K562 (cell line): ENCODE measurements at regions not wholly inside any gene's neighbourhood (a gene's known extent, or its start where the extent isn't known, plus 50 kb on each side); places are given as distances from the start of the nearest gene placed in this dataset.

ENCODE experiments used
- ARNT ChIP-seq, 2 experiments: fragments of 450-650 bp; IDR thresholded peaks; 2 replicates each; pipeline ENCODE4 v1.6.1; 2016; ENCODE audit warnings: mild to moderate bottlenecking in 1 of 2
- CCAR2 ChIP-seq: fragments of 200-400 bp; formaldehyde crosslinking; IDR thresholded peaks from 2 replicates; pipeline ENCODE4 v1.6.1; 2017; ENCODE audit warnings: mild to moderate bottlenecking, low read depth, low read length
- DMBX1 ChIP-seq: fragments of 250-450 bp; sonication (Bioruptor Pico); IDR thresholded peaks from 2 replicates; pipeline ENCODE4 v1.8.0; 2022; ENCODE audit warnings: inconsistent platforms, mild to moderate bottlenecking, moderate library complexity, borderline replicate concordance
- E2F1 ChIP-seq: sonication (generic); formaldehyde crosslinking; IDR thresholded peaks from 2 replicates; pipeline ENCODE4 v1.8.1; 2023; ENCODE audit warnings: mild to moderate bottlenecking, missing genetic modification reagents, moderate library complexity
- ETV5 ChIP-seq: sonication (generic); formaldehyde crosslinking; IDR thresholded peaks from 2 replicates; pipeline ENCODE4 v1.4.0; 2020; ENCODE audit warnings: low read depth, mild to moderate bottlenecking, missing genetic modification reagents
- HNRNPH1 ChIP-seq: fragments of 200-400 bp; formaldehyde crosslinking; optimal IDR thresholded peaks from 2 replicates; pipeline ENCODE3; 2017; ENCODE audit warnings: low read depth, mild to moderate bottlenecking, low read length, moderate library complexity
- JUND ChIP-seq, 2 experiments: IDR thresholded peaks; 2 replicates in 1 of 2; 3 replicates in 1 of 2; pipeline ENCODE4 v1.6.1; 2011; ENCODE audit warnings: borderline replicate concordance in 2 of 2, low read depth in 2 of 2, low read length in 2 of 2, improper control_type of control experiment in 1 of 2, missing biosample characterization in 1 of 2, missing genetic modification characterization in 1 of 2, missing genetic modification reagents in 1 of 2
- KDM1A ChIP-seq, 2 experiments: fragments of 450-650 bp; IDR thresholded peaks; 2 replicates each; pipeline ENCODE4 v1.6.1; 2016; ENCODE audit warnings: mild to moderate bottlenecking in 2 of 2
- KLF10 ChIP-seq: fragments of 250-450 bp; sonication (Bioruptor Pico); IDR thresholded peaks from 2 replicates; pipeline ENCODE4 v1.6.1; 2021; ENCODE audit warnings: matching md5 sums
- MEF2D ChIP-seq: conservative IDR thresholded peaks from 2 replicates; pipeline ENCODE4 v1.6.1; 2016; ENCODE audit warnings: low read depth, missing genetic modification characterization, missing compliant biosample characterization
- MXD1 ChIP-seq: fragments of 250-450 bp; sonication (Bioruptor Pico); IDR thresholded peaks from 2 replicates; pipeline ENCODE4 v1.8.0; 2021; ENCODE audit warnings: borderline replicate concordance, mild to moderate bottlenecking, moderate library complexity; ENCODE audit not compliant: poor library complexity, severe bottlenecking
- NBN ChIP-seq: fragments of 450-650 bp; IDR thresholded peaks from 2 replicates; pipeline ENCODE4 v1.6.1; 2016; ENCODE audit warnings: low read depth, mild to moderate bottlenecking
- NCOA4 ChIP-seq: fragments of 450-650 bp; IDR thresholded peaks from 2 replicates; pipeline ENCODE4 v1.6.1; 2018; ENCODE audit warnings: mild to moderate bottlenecking; ENCODE audit not compliant: partially characterized antibody
- NR2C2 ChIP-seq, 2 experiments: fragments of 200-800 bp in 1 of 2; sonication (Bioruptor generic) in 1 of 2; sonication (generic) in 1 of 2; formaldehyde crosslinking in 1 of 2; IDR thresholded peaks; 2 replicates each; pipeline versions ENCODE4 v1.6.1 to v1.8.0; 2016 to 2022; ENCODE audit warnings: mild to moderate bottlenecking in 1 of 2, missing compliant biosample characterization in 1 of 2, missing genetic modification characterization in 1 of 2, missing genetic modification reagents in 1 of 2
- PHTF2 ChIP-seq: fragments of 250-450 bp; sonication (Bioruptor Pico); IDR thresholded peaks from 2 replicates; pipeline ENCODE4 v1.5.0; 2021; ENCODE audit warnings: mild to moderate bottlenecking
- PML ChIP-seq: IDR thresholded peaks from 2 replicates; pipeline ENCODE4 v1.6.1; 2012; ENCODE audit warnings: low read length, inconsistent platforms
- PPARD ChIP-seq: fragments of 250-450 bp; sonication (Bioruptor Pico); IDR thresholded peaks from 2 replicates; pipeline ENCODE4 v1.8.0; 2022; ENCODE audit warnings: inconsistent platforms, mild to moderate bottlenecking, moderate library complexity
- SOX6 ChIP-seq: fragments of 450-650 bp; IDR thresholded peaks from 2 replicates; pipeline ENCODE4 v1.6.1; 2014; ENCODE audit warnings: mild to moderate bottlenecking
- SREBF1 ChIP-seq: fragments of 150-350 bp; IDR thresholded peaks from 2 replicates; pipeline ENCODE4 v1.6.1; 2014; ENCODE audit warnings: antibody characterized with exemption, low read depth, low read length, borderline replicate concordance
- ZFP91 ChIP-seq: sonication (generic); formaldehyde crosslinking; IDR thresholded peaks from 2 replicates; pipeline ENCODE4 v1.8.0; 2022; ENCODE audit warnings: mild to moderate bottlenecking, missing genetic modification reagents
- ZNF280A ChIP-seq: fragments of 450-650 bp; IDR thresholded peaks from 2 replicates; pipeline ENCODE4 v1.6.1; 2018; ENCODE audit warnings: mild to moderate bottlenecking, low read depth; ENCODE audit not compliant: partially characterized antibody
- ZNF347 ChIP-seq: fragments of 450-650 bp; formaldehyde crosslinking; IDR thresholded peaks from 2 replicates; pipeline ENCODE4 v1.4.0; 2020; ENCODE audit warnings: low read depth, mild to moderate bottlenecking, moderate library complexity

GRCh38 chr3:193800138-193801043, 207.4 kb downstream of the OPA1 start (continued):
- TF ChIP-seq ZNF280A (no peak), NBN (no peak), DMBX1 (0 out of 2 replicates have a peak, but pooled peaks have one; percentile 12), MXD1 (CRISPR knock-in tag) (no peak), NCOA4 (no peak), KLF10 (CRISPR knock-in tag) (no peak), SREBF1 (no peak), PPARD (CRISPR knock-in tag) (no peak), MEF2D (tag) (no peak), HNRNPH1 (no peak), NR2C2 (CRISPR knock-in tag; IDR thresholded peaks at IDR 0.05) (no peak), NR2C2 (tag; IDR thresholded peaks at IDR 0.05) (no peak), JUND (IDR thresholded peaks at IDR 0.05; ENCODE audit: borderline replicate concordance, low read depth, low read length) (no peak), JUND (tag; IDR thresholded peaks at IDR 0.05; ENCODE audit: borderline replicate concordance, low read depth, low read length) (peak; percentile 24; the same call in 1 of the 3 replicates), ZFP91 (no peak), ZNF347 (CRISPR knock-in tag) (no peak), E2F1 (no peak), PML (peak; percentile 57; the same call in 1 of the 2 replicates), ARNT (IDR thresholded peaks at IDR 0.05) (0 out of 4 replicates have a peak, but pooled peaks of 1 of the 2 experiments have one; percentile 22), ETV5 (CRISPR knock-in tag) (0 out of 2 replicates have a peak, but pooled peaks have one; percentile 34), PHTF2 (CRISPR knock-in tag) (no peak), SOX6 (peak; percentile 63; the same call in 1 of the 2 replicates), KDM1A (IDR thresholded peaks at IDR 0.05) (peak; percentile 32 to 45; a peak in 2 of 4 replicates), CCAR2 (no peak)
